ENCODE measurements at regions not wholly inside any gene's neighbourhood (a gene's known extent, or its start where the extent isn't known, plus 50 kb on each side); places are given as distances from the start of the nearest gene placed in this dataset.
A peak's percentile ranks its signal among the peaks of the same experiment; 100 is the strongest.

DNA sequence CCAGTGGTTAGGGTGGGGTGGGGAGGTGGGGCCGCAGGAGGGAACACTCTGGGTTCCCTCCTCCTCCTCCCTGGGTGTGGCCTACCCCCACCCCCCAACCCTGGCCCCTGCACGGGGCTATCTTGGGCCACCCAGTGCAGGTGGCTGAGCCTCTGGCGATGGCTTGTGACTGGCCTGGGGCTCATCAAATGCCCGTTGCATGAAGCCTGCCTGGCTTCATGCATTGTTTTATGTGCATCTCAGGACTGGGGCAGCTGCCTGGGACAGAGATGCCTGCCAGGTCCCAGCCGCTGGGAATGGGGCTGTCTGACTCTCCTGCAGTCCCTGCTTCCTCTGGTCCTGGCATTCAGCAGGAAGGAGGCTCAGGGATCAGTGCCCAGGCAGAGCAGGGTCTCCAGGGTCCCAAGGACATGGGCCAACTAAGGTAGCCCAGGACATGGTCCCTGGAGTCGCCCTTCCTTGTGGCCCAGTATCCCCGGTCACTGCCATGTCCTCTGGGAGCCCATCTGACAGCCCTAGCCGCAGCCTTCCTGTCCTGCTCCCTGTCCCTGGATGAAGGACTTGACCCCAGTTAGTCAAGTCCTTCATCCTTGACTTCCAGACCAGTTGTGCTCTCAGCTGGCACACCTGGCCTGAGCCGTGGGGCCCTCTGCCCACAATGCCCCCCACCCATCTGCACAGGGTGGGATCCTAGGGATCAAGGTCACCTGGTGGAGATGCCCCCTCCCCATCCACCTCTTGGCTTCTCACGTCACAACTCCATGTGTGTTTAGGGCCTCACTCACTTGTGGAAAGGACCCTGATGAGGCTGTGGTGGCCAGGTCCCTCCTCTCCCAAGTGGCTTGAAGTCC is 112.1 kb upstream of the FGF3 start:
- no peak for DNase-seq (ENCODE audit: low spot score)

DNA sequence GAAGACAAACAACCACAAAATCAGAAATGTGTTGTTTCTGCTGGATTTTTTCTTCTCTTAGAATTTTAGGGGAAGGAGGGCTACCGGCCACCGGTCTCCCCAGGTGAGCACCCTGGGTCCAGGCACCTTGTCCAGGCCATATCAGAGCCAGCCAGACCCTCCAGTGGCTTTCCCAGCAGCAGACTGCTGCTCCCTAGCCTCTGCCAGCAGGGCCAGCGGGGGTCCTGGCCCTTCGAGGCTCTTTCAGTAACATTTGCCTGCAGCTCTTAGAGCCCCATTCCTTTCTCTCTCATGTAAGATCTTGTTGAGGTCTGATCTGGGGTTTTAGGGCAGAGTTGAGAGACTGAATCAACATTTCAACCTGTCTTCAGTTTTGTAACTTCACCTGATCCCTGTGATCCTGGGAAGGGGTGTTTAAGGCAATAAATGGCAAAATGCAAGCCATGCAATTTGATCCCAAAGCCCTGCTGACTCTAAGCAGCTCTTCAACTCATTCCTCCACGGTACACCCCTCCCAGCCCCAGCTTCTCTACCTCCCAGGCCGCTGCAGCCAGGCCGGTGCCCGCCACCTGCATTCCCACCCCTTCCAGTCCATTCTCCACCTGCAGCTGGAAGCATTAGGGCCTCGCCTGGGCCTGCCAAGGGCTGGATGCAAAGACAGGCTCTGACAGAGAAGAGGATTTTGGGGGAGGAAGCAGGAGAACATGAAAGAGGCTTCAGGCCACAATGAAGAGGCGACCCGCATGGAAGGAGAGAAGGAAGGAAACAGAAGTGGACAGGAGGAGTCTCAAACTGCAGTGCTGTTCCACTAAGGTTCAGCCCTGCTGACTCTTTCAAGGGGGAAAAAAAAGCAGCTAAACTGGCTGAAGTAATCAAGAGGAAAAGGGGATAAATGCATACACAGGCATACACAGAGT is 113.0 kb upstream of the FGF3 start:
- DNase-seq (ENCODE audit: low spot score) = no peak

DNA sequence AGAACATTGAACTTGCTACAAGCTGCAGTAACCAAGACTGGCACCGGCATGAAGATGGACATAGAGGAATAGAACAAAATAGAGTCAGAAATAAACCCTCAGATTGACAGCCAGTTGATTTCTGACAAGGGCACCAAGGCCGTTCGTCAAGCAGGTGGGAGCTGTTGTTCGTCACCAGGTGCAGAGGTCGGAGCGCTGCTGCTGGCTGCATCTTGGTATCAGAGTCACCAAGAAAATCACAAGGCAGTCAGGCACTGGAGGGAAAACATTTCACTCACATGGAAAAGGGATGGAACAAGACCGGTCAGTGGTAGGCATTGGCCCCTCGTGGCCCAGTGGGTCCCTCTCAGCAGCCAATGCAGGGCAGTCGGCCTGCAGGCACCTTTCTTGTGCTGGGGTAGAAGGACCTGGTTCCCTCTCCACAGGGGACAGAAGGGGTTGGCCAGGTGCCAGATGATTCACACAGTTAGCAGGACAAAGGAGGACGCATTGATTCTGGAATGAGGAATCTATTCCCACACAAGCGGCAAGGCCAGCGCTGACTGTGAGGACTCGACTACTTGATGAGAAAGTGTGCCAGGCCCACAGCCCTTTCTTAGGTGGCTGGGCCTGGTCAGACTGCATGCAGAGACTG is 115.8 kb upstream of the FGF3 start:
- no peak for DNase-seq (ENCODE audit: low spot score)

DNA sequence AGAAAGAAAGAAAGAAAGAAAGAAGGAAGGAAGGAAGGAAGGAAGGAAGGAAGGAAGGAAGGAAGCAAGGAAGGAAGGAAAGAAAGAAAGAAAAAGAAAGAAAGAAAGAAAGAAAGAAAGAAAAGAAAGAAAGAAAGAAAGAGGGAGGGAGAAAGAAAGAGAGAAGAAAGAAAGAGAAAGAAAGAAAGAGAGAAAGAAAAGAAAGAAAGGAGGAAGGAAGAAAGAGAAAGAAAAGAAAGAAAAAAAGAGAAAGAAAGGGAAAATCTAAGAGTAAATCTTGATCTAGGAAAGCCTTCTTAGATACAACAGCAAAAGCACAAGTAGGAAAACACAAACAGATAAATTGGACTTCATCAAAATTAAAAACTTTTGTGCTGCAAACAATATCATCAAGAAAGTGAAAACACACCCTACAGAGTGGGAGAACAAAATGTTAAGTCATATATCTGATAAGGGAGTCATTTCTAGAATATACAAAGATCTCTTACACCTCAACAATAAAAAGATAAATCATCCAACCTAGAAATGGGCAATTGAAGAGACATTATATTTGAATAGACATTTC is 116.8 kb upstream of the FGF3 start:
- no peak for DNase-seq (ENCODE audit: low spot score)

DNA sequence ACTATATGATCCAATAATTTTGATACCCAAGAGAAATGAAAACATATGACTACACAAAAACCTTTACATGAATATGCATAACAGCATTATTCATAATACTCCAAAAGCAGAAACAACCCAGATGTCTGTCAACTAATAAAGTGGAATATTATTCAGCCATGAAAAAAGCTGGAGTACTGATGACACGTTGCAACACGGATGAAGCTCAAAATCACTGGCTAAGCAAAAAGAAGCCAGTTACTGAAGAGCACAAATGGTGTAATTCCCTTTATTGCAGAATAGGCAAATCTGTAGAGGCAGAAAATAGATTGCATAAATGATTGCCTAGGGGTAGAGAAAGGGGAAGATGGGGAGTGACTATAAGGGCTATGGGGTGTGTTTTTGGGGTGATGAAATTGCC is 117.6 kb upstream of the FGF3 start:
- no peak for DNase-seq (ENCODE audit: low spot score)

DNA sequence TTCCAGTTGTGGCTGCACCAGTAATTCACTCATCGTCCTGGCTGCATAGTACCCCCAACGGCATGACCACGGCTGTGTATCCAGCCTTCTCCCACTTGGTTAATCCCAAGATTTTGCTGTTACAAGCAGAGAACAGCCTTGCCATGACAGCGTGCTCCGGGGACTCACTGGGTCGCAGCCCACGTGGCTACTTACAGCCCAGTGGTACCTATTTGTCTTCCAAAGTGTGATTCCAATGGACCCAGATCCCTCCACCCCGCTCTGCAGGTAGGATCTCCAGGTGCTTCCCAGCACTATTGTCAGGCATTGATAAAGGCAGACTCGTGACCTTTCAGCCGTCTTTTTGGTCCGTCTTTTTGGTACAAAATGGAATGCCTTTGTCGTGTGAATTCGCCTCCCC is 119.0 kb upstream of the FGF3 start:
- no peak for DNase-seq (ENCODE audit: low spot score)

DNA sequence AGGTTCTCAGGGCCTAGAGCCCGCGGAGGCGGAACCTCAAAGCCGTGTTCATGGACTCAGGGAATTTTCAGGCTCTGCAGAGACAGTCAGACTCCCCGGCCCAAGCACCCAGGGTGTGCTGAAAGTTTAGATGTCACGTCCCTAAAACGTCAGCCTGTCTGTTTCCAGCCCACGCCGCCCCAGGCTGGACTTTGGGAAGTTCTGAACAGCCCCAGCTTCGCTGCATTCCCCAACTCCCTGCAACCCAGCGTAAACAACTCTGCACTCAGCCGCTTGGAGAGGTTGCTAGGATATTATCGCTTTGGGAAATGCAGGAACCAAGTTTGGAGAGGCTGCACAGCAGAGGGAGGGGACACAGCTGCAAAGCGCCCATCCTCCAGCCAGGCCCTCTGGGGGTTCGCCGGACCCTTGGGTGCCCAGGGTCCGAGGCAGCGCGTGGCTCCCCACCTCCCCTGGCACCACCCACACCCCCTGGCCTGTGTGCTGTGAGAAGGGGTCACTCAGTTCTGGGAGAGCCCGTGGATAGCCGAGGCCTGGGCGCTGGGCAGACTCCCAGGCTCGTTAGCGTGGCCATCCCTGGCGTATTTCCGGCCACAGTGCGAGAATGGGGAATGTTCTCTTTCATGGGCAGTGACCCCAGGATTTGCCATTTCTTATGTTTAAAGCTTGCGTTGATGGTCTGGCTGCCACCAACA is 120.5 kb upstream of the FGF3 start:
- no peak for DNase-seq (ENCODE audit: low spot score)

DNA sequence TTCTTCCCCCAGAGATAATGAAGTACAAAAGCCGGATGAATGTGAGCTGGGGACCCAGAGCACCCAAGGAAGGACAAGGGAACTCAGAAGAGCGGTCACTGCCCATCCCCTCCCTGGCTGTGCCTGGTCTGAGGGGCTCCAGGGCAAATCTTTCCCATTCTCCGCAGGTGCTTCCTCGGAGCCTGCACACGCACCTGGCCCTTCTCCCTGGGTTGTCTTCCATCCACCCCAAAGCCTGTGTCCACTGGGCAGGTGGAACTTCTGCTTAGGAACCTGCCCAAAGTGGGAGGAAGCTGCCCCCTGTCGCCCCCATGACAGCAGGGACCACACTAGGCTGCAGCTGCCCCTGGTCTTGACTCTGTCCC is 121.0 kb upstream of the FGF3 start:
- no peak for DNase-seq (ENCODE audit: low spot score)

DNA sequence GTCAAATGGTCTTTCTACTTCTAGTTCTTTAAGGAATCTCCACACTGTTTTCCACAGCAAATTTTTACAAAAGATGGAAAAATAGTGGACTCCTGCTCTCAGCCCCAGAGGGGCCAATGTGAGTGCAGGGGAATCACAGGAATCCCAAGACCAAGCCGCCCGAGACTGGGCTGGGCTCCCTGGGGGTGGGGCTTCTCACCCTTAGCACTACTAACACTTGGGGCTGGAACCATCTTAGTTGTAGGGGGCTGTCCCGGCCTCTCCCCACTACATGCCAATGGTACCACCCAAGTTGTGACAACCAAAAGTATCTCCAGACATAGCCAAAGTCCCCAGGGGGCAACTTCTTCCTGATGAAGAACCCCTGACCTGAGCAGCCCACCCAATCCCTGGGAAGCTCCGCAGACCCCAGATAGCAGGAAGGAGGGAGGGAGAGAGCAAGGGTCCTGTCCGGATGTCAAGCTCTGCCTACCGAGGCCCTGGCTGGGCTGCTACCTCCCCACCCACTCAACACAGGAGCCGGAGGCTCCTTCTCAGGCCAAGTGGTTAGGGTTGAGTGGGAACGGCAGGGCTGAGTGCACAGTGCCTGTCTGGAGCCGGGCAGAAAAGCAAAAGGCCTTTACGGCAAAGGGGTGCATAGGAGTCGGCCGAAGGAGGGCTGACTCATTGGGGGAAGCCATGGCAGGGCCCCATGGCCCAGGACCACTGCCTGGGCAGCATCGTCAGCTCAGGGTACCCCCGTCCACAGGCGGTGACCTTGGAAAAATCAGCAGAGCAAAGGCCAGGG is 122.5 kb upstream of the FGF3 start:
- DNase-seq (ENCODE audit: low spot score) = no peak

DNA sequence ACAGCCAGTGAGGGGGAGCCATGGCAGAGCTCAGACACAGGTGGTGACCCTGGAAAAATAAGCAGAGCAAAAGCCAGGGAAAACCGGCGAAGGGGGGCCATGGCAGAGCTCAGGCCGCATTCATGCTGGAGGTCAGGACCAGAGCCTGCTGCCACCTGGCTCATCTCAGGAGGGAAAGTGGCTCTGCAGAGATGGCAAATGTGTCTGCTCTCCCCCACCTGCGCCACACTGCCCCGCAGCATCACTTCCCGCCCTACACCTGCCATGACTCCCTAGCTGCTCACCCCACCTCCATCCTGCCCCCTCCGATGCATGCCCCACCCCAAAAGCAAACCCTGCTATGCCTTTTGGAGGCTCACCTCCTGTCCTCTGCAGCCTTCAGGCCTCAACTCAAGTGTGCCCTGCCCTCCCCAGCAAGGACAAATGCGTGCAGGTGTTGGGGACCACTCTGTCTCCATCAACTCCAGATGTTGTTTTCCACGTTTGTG is 123.2 kb upstream of the FGF3 start:
- DNase-seq (ENCODE audit: low spot score) = no peak

DNA sequence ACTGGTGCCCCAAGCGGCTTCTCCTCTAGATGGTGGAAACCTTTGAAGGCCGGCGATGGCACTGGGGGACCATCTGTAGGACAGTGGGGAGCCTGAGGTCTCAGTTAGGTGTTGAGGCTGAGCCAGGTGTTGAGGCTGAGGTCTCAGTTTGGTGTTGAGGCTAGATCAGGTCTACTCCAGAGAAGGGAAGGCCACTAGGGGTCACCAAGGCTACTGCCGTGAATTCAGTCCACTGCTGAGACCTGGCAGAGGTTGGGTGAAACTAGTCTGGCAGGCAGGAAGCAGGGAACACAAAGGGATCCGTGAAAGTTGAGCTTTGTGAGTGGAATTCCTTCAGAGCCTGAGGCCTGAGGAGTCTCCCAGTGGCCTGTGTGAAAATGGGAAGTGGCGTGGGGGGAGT is 123.8 kb upstream of the FGF3 start:
- peak; percentile 86 for DNase-seq (ENCODE audit: low spot score)

DNA sequence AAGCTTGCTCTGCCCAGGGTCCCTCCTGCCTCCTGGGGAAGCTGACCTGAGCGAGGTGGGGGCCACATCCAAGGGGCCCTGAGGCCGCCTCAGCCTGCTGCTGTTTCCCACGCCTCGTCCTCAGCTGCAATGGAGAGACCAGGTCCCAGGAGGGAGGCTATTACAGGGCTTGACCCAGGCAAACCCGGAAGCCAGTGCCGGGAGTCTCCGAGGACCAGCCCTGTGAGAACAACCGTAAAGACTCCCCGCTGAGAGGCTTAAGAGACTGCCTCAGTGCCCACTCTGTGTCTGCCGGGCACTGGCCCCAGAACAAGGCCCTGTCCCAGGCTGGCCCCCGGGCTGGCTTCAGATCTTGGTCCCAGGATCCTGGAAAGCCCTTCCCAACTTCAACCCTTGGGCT is 124.3 kb upstream of the FGF3 start:
- no peak for DNase-seq (ENCODE audit: low spot score)

DNA sequence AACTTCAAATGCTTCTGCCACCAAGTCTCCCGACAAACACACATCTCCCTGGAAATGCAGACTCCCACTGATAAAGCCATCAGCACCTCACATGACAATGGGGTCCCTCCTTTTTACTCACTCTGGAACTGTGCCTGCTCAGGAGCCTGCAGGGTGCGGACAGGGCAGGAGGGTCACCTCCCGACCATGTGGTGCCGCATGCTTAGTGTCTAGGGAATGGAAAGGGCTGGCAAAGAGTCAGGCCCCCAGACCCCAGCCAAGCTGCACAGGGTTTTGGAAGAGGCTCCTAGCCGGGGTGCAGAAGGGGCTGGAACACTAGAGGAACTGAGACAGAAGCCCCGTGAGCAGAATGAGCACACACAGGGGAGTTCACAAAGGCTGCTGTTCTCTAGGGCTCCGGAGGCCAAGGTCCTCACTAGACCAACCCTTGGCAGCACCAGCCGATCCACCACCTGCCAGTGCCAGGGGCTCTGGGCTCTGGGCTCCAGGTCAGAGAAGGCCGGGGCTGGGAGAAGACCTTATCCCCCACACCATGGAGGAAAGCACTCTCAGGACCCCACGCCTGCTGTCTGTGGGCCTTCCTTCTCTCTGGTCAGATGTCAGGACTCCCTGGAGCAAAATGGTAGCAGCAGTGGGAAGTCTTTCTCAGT is 125.1 kb upstream of the FGF3 start:
- DNase-seq (ENCODE audit: low spot score) = no peak

DNA sequence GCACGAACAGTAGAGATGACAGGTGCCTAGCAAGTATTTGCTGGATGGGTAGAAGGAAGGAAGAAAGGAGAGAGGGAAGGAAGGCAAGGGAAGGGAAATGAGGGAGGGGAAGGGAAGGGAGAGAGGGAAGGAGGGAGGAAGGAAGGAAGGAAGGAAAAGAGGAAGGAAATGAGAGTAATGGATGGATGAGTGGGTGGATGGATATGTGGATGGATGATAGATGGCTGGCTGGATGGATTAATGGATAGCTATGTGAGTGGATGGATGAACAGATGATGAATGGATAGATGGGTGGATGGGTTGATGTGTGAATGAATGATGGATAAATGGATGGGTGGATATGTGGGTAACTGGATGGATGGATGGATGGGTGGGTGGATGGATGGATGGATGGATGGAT is 125.9 kb upstream of the FGF3 start:
- DNase-seq (ENCODE audit: low spot score) = no peak

DNA sequence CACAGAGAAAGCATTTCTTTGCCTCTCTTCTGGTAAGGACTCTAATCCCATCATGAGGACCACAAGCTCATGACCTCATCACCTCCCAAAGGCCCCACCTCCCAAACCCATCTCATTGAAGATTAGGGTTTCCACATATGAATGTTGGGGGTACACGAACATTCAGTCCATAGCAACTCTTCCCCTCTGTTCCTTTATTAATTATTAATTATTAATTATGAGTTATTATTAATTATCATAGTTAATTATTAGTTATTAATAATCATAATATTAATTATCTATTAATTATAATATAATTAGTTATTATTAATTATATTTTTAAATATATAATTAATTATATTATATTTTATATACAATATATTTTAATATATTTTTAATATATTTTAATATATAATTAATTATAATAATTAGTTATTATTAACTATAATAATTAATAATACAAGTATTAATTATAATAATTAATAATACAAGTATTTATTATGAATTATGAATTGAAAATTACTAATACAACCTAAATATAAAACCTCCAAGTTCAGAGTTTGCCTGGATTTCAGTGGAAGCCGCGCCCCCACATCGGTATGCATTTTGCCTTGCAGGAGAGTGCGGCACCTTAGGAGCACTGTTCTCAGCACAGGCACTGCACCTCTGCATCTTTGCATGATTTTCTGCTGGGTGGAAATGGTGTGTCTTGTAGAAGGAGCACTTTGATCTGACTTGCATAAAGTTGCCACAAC is 128.0 kb upstream of the FGF3 start:
- no peak for DNase-seq (ENCODE audit: low spot score)

DNA sequence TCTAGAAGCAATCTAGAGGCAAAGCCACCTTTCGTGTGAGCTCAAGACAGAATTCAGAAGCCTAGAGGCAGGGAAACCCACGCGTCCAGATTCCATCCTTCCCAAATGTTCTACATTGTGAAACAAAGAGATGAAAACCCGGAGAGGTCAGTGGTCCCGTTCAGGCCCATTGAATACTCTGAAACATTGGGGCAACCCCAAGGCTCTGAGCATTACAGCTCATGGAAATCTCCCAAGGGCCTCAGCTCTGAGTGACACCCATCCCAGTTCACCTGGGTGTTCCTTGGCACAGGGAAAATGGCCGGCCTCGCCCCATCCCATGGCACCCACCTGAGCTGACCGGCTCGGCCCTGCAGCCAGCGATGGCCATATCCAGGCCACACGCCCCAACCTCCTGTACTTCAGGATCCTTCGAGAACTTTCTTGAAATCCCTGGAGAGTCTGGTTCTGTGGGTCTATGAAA is 128.6 kb upstream of the FGF3 start:
- DNase-seq (ENCODE audit: low spot score) = no peak

DNA sequence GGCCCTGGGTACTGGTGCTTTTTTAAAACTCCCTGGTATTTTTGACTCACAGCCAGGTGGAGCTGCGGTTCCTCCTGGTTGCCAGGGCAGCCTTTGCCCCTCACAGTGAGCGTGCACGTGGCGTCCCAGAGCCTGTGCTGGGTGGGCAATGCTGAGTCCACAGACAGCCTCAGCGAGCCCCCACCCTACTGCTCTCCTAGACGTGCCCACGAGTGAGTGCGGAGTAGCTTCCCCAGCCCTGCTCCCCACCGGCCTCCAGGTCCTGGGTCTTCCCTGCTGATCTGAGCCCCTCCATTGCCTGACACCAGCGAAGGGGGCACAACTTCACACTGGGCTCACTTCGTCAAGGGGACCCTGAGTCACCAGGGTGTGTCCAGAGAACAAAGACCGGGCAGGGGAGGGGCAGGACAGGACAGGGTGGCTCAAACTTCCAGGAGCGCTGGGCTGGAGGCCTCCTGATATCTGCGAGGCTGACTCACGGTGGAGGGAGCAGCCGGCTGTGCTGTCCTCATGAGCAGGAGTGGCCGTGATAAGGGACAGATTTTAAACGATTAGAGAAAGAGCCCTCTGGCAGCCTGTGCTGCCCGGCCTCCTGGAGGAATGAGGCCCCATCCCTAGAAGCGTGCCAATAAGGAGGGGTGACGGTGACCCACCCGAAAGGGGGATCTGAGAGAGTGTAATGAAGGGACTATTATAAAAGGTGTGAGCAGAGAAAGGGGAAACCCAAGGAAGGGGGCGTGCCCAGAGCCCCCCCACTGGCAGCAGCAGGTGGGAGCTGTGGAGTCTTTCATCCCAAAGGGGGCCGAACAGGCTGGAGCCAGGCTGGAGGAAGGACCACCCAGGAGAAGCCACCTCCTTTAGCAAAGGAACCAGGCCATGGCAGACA is 129.3 kb upstream of the FGF3 start:
- no peak for DNase-seq (ENCODE audit: low spot score)

DNA sequence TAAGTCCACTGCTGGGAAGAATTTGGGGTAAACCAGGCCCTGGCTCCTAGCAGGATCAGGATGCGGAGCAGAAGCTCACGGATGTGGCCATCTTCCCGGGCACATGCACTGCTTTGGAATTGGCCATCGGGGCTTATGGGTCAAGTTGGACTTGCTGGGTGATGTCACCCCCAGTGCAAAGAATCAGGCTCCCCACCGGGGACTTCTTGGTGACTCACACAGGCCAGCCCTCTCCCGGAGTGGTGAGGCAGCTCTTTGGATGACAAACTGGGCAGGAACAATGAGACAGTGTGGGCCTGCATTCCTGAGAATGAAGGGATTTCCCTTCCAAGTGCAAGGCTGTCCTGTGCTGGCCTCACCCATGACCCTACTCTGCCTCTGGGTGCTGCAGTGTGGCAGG is 128.8 kb upstream of the ANO1 start:
- DNase-seq (ENCODE audit: low spot score) = no peak

DNA sequence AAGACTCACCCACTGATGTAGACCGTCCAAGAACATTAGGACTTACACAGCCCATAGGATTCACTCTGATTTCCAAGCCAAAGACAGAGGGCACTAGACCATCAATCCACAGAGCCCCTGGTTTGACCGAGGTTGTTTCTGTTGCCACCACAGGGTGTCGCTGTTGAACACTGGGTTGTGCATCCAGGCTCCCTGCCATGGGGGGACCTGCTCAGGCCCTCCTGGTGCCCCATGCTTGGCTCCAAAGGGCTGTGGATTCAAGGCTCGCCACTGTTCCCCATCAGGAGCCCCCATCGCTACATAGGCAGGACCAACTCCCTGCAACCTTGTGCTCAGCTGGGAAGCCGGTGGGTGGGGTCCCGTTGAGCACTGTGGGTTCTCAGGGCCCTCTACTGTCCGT is 128.0 kb upstream of the ANO1 start:
- peak; percentile 99 for DNase-seq (ENCODE audit: low spot score)
